HepG2 (cell line): ENCODE measurements at regions not wholly inside any gene's neighbourhood (a gene's known extent, or its start where the extent isn't known, plus 50 kb on each side); places are given as distances from the start of the nearest gene placed in this dataset.

Source experiments
- ATAC-seq: fragments of 200-7000 bp; cut with Tn5 transposase; 3 replicates; pipeline ENCODE4 v1.9.1; 2020; ENCODE audit warnings: mild to moderate bottlenecking, moderate library complexity
- BruUV-seq: library from RNA; stranded (reverse); fragments of 400-500 nt; replicated peaks from 2 replicates; lab custom pipeline; 2021; lab: Mats Ljungman, UMichigan
- CTCF ChIA-PET: fragments of 300-600 bp; formaldehyde crosslinking; extraction: SDS; loops from one replicate; lab custom pipeline; 2021; ENCODE audit warnings: low total read pairs, inconsistent platforms, low intra/inter-chr PET ratio; lab: Yijun Ruan, JAX
- POLR2A ChIA-PET: fragments of 350-600 bp; sonication (Branson Sonifier 250); formaldehyde crosslinking; loops from one replicate; lab custom pipeline; 2020; ENCODE audit warnings: antibody characterized with exemption, inconsistent platforms; lab: Yijun Ruan, JAX
- DNase-seq: peaks from one replicate; pipeline ENCODE4 v3.0.0-alpha.2; 2015; ENCODE audit warnings: low spot score
- FAIRE-seq: peaks from 3 replicates; lab custom pipeline; 2011; peaks lifted over from hg19 to GRCh38; lab: Jason Lieb, UNC
- H2AFZ ChIP-seq: one replicate; pipeline ENCODE4 v1.6.1; 2011; ENCODE audit warnings: low read length, inconsistent platforms
- H3K27ac ChIP-seq: fragments of 300-600 bp; 3 replicates; pipeline ENCODE4 v1.8.0; 2011; ENCODE audit warnings: mixed run types, mild to moderate bottlenecking, mixed read lengths, low read length, inconsistent platforms; ENCODE audit not compliant: insufficient read depth; ENCODE audit errors: extremely low read length
- H3K27me3 ChIP-seq, 2 experiments: fragments of 200-600 bp in 1 of 2; 2 replicates in 1 of 2; 3 replicates in 1 of 2; pipeline versions ENCODE4 v1.6.0 to v1.8.0; 2011; ENCODE audit warnings: low read length in 2 of 2, mild to moderate bottlenecking in 2 of 2, moderate library complexity in 2 of 2, inconsistent platforms in 1 of 2; ENCODE audit not compliant: insufficient read depth in 2 of 2, control insufficient read depth in 1 of 2
- H3K36me3 ChIP-seq, 2 experiments: fragments of 200-600 bp in 1 of 2; replicated peaks in 1 of 2; 2 replicates in 1 of 2; 3 replicates in 1 of 2; pipeline versions ENCODE4 v1.5.1 to v1.8.0; 2011; ENCODE audit warnings: low read length in 2 of 2, inconsistent platforms in 1 of 2; ENCODE audit not compliant: insufficient read depth in 2 of 2, control insufficient read depth in 1 of 2
- H3K4me1 ChIP-seq: 2 replicates; pipeline ENCODE4 v1.5.1; 2012; ENCODE audit warnings: low read length, inconsistent platforms; ENCODE audit not compliant: insufficient read depth
- H3K4me2 ChIP-seq: 2 replicates; pipeline ENCODE4 v1.6.0; 2011; ENCODE audit warnings: low read depth, low read length, inconsistent platforms
- H3K4me3 ChIP-seq, 3 experiments: fragments of 200-600 bp in 1 of 3; sonication (generic), shearing (Covaris generic) in 1 of 3; replicated peaks in 1 of 3; 2 replicates each; pipeline ENCODE4 v1.5.1; 2011 to 2016; ENCODE audit warnings: low read length in 3 of 3, inconsistent platforms in 2 of 3, low read depth in 2 of 3, mild to moderate bottlenecking in 2 of 3, control low read depth in 1 of 3, mixed read lengths in 1 of 3; ENCODE audit not compliant: insufficient read depth in 1 of 3
- H3K79me2 ChIP-seq: one replicate; pipeline ENCODE4 v1.6.1; 2011; ENCODE audit warnings: low read length, inconsistent platforms; ENCODE audit not compliant: insufficient read depth
- H3K9ac ChIP-seq: 2 replicates; pipeline ENCODE4 v1.6.0; 2011; ENCODE audit warnings: mild to moderate bottlenecking, low read depth, low read length, inconsistent platforms; ENCODE audit not compliant: insufficient read depth
- H3K9me3 ChIP-seq: 2 replicates; pipeline ENCODE4 v1.5.1; 2012; ENCODE audit warnings: mild to moderate bottlenecking, low read length
- H4K20me1 ChIP-seq: 2 replicates; pipeline ENCODE4 v1.6.0; 2011; ENCODE audit warnings: inconsistent platforms, mild to moderate bottlenecking, low read length, moderate library complexity; ENCODE audit not compliant: insufficient read depth
- DNMT1 ChIP-seq: sonication (generic); formaldehyde crosslinking; IDR thresholded peaks from 2 replicates; pipeline ENCODE4 v1.5.1; 2020; ENCODE audit warnings: mild to moderate bottlenecking, missing genetic modification reagents
- ELF1 ChIP-seq: sonication (generic); formaldehyde crosslinking; IDR thresholded peaks from 2 replicates; pipeline ENCODE4 v1.4.0; 2020; ENCODE audit warnings: missing genetic modification reagents
- KDM2A ChIP-seq: sonication (generic); formaldehyde crosslinking; IDR thresholded peaks from 2 replicates; pipeline ENCODE4 v1.4.0; 2020; ENCODE audit warnings: low read depth, missing genetic modification reagents, borderline replicate concordance
- LCORL ChIP-seq, 2 experiments: fragments of 450-650 bp in 1 of 2; sonication (generic) in 1 of 2; formaldehyde crosslinking in 1 of 2; IDR thresholded peaks; 2 replicates each; pipeline versions ENCODE4 v1.5.0 to v1.6.1; 2017 to 2020; ENCODE audit warnings: antibody characterized with exemption in 1 of 2, missing genetic modification reagents in 1 of 2
- MBD4 ChIP-seq: IDR thresholded peaks from 2 replicates; pipeline ENCODE4 v1.6.1; 2012; ENCODE audit warnings: low read length, inconsistent platforms, borderline replicate concordance
- NCOA2 ChIP-seq: sonication (generic); formaldehyde crosslinking; IDR thresholded peaks from 2 replicates; pipeline ENCODE4 v1.8.0; 2022; ENCODE audit warnings: inconsistent platforms
- NONO ChIP-seq, 2 experiments: fragments of 450-650 bp in 1 of 2; sonication (generic) in 1 of 2; formaldehyde crosslinking in 1 of 2; IDR thresholded peaks in 1 of 2; conservative IDR thresholded peaks in 1 of 2; 2 replicates each; pipeline versions ENCODE4 v1.6.1 to v1.8.0; 2017 to 2022; ENCODE audit warnings: mild to moderate bottlenecking in 1 of 2, missing genetic modification reagents in 1 of 2, moderate library complexity in 1 of 2
- PHB2 ChIP-seq: fragments of 450-650 bp; IDR thresholded peaks from 2 replicates; pipeline ENCODE4 v1.6.1; 2018; ENCODE audit not compliant: partially characterized antibody
- PRDM10 ChIP-seq: sonication (generic); formaldehyde crosslinking; IDR thresholded peaks from 2 replicates; pipeline ENCODE4 v1.4.0; 2020; ENCODE audit warnings: low read depth, missing genetic modification reagents
- SMARCE1 ChIP-seq: fragments of 450-650 bp; IDR thresholded peaks from 2 replicates; pipeline ENCODE4 v1.6.1; 2017; ENCODE audit warnings: borderline replicate concordance
- ZNF709 ChIP-seq: sonication (generic); formaldehyde crosslinking; IDR thresholded peaks from 2 replicates; pipeline ENCODE4 v1.5.0; 2020; ENCODE audit warnings: mild to moderate bottlenecking, missing genetic modification reagents
- in situ Hi-C: cut with HindIII; loops from 2 replicates; pipeline ENCODE4 v1.10.0; 2017; ENCODE audit warnings: low pct_unique_long_range_greater_than_20kb; ENCODE audit not compliant: extremely low pct_ligation_motif_present
- intact Hi-C: fragments of 100-400 bp; cut with micrococcal nuclease; formaldehyde crosslinking; loops from one replicate; pipeline ENCODE4 v1.10.0; 2022; ENCODE audit not compliant: unreplicated experiment
- TF ChIP-seq, protein P1 (sequence below): sonication (generic); formaldehyde crosslinking; IDR thresholded peaks from 2 replicates; pipeline ENCODE4 v1.8.1; 2023; ENCODE audit warnings: mild to moderate bottlenecking, missing genetic modification reagents
- TF ChIP-seq, protein P2 (sequence below): sonication (generic); formaldehyde crosslinking; IDR thresholded peaks from 2 replicates; pipeline ENCODE4 v1.4.0; 2020; ENCODE audit warnings: missing genetic modification reagents
- TF ChIP-seq, protein P3 (sequence below): sonication (generic); formaldehyde crosslinking; IDR thresholded peaks from 2 replicates; pipeline ENCODE4 v1.5.0; 2020; ENCODE audit warnings: missing genetic modification reagents
- TF ChIP-seq, protein P4 (sequence below): sonication (generic); formaldehyde crosslinking; IDR thresholded peaks from 2 replicates; pipeline ENCODE4 v1.4.0; 2020; ENCODE audit warnings: missing genetic modification reagents

GRCh38 chr12:78787576-78787975, 77.0 kb upstream of the SYT1 start:
- CTCF ChIA-PET: no interaction called here

More at GRCh38 chr12:78787576-78787975, 77.0 kb upstream of the SYT1 start:
- ATAC-seq (no peak), DNase-seq (no peak), FAIRE-seq (no peak)
- H3K79me2 ChIP-seq: no peaks in the 10 kb centered on the region
- BruUV-seq: no TSS peak
- no peak for TF ChIP-seq LCORL (IDR thresholded peaks at IDR 0.05)
- no peak for TF ChIP-seq LCORL (CRISPR knock-in tag; IDR thresholded peaks at IDR 0.05)
- TF ChIP-seq PHB2: no peak
- TF ChIP-seq NCOA2 (CRISPR knock-in tag): no peak
- no peak for TF ChIP-seq DNMT1
- TF ChIP-seq, protein P1, sequence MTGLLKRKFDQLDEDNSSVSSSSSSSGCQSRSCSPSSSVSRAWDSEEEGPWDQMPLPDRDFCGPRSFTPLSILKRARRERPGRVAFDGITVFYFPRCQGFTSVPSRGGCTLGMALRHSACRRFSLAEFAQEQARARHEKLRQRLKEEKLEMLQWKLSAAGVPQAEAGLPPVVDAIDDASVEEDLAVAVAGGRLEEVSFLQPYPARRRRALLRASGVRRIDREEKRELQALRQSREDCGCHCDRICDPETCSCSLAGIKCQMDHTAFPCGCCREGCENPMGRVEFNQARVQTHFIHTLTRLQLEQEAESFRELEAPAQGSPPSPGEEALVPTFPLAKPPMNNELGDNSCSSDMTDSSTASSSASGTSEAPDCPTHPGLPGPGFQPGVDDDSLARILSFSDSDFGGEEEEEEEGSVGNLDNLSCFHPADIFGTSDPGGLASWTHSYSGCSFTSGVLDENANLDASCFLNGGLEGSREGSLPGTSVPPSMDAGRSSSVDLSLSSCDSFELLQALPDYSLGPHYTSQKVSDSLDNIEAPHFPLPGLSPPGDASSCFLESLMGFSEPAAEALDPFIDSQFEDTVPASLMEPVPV: no peak
- no peak for TF ChIP-seq ELF1 (CRISPR knock-in tag)
- TF ChIP-seq SMARCE1: no peak
- TF ChIP-seq MBD4: no peak
- TF ChIP-seq ZNF709 (CRISPR knock-in tag): no peak
- TF ChIP-seq, protein P2, sequence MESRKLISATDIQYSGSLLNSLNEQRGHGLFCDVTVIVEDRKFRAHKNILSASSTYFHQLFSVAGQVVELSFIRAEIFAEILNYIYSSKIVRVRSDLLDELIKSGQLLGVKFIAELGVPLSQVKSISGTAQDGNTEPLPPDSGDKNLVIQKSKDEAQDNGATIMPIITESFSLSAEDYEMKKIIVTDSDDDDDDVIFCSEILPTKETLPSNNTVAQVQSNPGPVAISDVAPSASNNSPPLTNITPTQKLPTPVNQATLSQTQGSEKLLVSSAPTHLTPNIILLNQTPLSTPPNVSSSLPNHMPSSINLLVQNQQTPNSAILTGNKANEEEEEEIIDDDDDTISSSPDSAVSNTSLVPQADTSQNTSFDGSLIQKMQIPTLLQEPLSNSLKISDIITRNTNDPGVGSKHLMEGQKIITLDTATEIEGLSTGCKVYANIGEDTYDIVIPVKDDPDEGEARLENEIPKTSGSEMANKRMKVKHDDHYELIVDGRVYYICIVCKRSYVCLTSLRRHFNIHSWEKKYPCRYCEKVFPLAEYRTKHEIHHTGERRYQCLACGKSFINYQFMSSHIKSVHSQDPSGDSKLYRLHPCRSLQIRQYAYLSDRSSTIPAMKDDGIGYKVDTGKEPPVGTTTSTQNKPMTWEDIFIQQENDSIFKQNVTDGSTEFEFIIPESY: no peak
- TF ChIP-seq, protein P3, sequence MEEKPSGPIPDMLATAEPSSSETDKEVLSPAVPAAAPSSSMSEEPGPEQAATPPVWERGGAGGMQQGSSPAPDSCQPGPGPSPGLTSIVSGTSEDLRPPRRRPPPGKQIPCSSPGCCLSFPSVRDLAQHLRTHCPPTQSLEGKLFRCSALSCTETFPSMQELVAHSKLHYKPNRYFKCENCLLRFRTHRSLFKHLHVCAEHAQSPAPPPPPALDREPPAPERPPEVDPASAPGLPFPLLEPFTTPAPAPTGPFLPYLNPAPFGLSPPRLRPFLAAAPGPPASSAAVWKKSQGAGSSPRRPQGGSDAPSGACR: no peak
- TF ChIP-seq, protein P4, sequence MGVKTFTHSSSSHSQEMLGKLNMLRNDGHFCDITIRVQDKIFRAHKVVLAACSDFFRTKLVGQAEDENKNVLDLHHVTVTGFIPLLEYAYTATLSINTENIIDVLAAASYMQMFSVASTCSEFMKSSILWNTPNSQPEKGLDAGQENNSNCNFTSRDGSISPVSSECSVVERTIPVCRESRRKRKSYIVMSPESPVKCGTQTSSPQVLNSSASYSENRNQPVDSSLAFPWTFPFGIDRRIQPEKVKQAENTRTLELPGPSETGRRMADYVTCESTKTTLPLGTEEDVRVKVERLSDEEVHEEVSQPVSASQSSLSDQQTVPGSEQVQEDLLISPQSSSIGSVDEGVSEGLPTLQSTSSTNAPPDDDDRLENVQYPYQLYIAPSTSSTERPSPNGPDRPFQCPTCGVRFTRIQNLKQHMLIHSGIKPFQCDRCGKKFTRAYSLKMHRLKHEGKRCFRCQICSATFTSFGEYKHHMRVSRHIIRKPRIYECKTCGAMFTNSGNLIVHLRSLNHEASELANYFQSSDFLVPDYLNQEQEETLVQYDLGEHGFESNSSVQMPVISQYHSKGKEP (CRISPR knock-in tag): no peak
- no peak for TF ChIP-seq PRDM10
- no peak for TF ChIP-seq KDM2A (CRISPR knock-in tag)
- TF ChIP-seq NONO (IDR thresholded peaks at IDR 0.05): no peak
- TF ChIP-seq NONO (CRISPR knock-in tag; conservative IDR thresholded peaks at IDR 0.05): no peak
- H3K9me3 ChIP-seq: no peaks in the 10 kb centered on the region
- no peaks in the 10 kb centered on the region for H3K4me1 ChIP-seq
- H3K9ac ChIP-seq: no peak overlapping the region
- intact Hi-C loops: no loop called here
- H3K27me3 ChIP-seq: no peaks in the 10 kb centered on the region
- H3K27ac ChIP-seq: no peak overlapping the region
- no peaks in the 10 kb centered on the region for H3K36me3 ChIP-seq
- no peaks in the 10 kb centered on the region for H4K20me1 ChIP-seq
- H2AFZ ChIP-seq: no peak overlapping the region
- H3K4me2 ChIP-seq: no peak overlapping the region
- POLR2A ChIA-PET: no interaction called here
- H3K4me3 ChIP-seq: no peak overlapping the region
- in situ Hi-C loops: no loop called here
